Thoracic aorta (tissue), 2 donors: ENCODE measurements at regions not wholly inside any gene's neighbourhood (a gene's known extent, or its start where the extent isn't known, plus 50 kb on each side); places are given as distances from the start of the nearest gene placed in this dataset.

Experiments used
- ATAC-seq: fragments of 150-250 bp; one replicate; pipeline ENCODE4 v1.8.0; 2017; ENCODE audit warnings: low read depth; ENCODE audit not compliant: insufficient number of reproducible peaks, low FRiP score
- DNase-seq: peaks from one replicate; pipeline ENCODE4 v3.0.0-alpha.2; 2020; ENCODE audit warnings: low spot score
- H3K27ac ChIP-seq, 2 donors: fragments of 200-600 bp; sonication (generic); 1 replicate in 1 of 2; 2 replicates in 1 of 2; pipeline ENCODE4 v1.5.1; 2016; ENCODE audit warnings: mild to moderate bottlenecking in 2 of 2, moderate library complexity in 2 of 2
- H3K27me3 ChIP-seq: fragments of 200-600 bp; sonication (generic); replicated peaks from 2 replicates; pipeline ENCODE4 v1.6.0; 2016; ENCODE audit warnings: mild to moderate bottlenecking; ENCODE audit not compliant: insufficient read depth
- H3K36me3 ChIP-seq: fragments of 200-600 bp; sonication (generic); one replicate; pipeline ENCODE4 v1.5.1; 2016
- H3K4me1 ChIP-seq, 2 donors: fragments of 200-600 bp; sonication (generic); 1 replicate in 1 of 2; 2 replicates in 1 of 2; pipeline versions ENCODE4 v1.5.1 to v1.6.0; 2016; ENCODE audit warnings: low read depth in 2 of 2, mild to moderate bottlenecking in 1 of 2; ENCODE audit not compliant: control insufficient read depth in 1 of 2
- H3K4me3 ChIP-seq: fragments of 200-600 bp; sonication (generic); 2 replicates; pipeline ENCODE4 v1.5.1; 2016; ENCODE audit warnings: mild to moderate bottlenecking
- H3K9me3 ChIP-seq: fragments of 200-600 bp; sonication (generic); 2 replicates; pipeline ENCODE4 v1.5.1; 2016
- TF ChIP-seq, protein P1 (sequence below): fragments of 200-600 bp; sonication (generic); IDR thresholded peaks from one replicate; pipeline ENCODE4 v1.5.1; 2019; ENCODE audit warnings: antibody characterized with exemption

DNA sequence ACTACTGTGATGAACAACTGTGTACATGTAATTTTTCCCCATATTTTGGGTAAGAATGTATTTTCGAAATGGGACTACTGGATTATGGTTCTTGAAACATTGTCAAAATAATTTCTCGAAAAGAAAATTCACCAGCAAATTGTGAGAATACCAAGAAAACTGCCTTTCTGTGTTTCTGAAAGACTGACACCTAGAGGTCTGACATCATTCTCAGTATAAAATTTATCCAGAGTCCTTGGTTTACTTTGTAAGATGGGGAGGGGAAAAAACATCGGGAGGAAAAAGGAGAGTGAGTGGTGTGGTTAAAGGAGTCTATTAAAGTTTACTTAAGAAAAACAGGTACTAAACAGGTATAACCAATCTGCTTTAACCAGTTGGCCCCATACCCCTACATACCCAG, 149.2 kb downstream of the CEP120 start:
- H3K4me1 ChIP-seq: peaks cover 12 to 75% of the 10 kb centered on the region in 2 donors
- no peak overlapping the region for H3K4me3 ChIP-seq
- H3K27ac ChIP-seq: peak overlapping the region in 1 of 2 donors; percentile 25
- no peak for DNase-seq
- no peaks in the 10 kb centered on the region for H3K27me3 ChIP-seq
- no peak for ATAC-seq
- TF ChIP-seq, protein P1, sequence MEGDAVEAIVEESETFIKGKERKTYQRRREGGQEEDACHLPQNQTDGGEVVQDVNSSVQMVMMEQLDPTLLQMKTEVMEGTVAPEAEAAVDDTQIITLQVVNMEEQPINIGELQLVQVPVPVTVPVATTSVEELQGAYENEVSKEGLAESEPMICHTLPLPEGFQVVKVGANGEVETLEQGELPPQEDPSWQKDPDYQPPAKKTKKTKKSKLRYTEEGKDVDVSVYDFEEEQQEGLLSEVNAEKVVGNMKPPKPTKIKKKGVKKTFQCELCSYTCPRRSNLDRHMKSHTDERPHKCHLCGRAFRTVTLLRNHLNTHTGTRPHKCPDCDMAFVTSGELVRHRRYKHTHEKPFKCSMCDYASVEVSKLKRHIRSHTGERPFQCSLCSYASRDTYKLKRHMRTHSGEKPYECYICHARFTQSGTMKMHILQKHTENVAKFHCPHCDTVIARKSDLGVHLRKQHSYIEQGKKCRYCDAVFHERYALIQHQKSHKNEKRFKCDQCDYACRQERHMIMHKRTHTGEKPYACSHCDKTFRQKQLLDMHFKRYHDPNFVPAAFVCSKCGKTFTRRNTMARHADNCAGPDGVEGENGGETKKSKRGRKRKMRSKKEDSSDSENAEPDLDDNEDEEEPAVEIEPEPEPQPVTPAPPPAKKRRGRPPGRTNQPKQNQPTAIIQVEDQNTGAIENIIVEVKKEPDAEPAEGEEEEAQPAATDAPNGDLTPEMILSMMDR: peak; percentile 39
- H3K9me3 ChIP-seq: no peaks in the 10 kb centered on the region
- no peaks in the 10 kb centered on the region for H3K36me3 ChIP-seq

- no peak for DNase-seq
- no peak overlapping the region for H3K27ac ChIP-seq
- TF ChIP-seq, protein P1: no peak
- no peaks in the 10 kb centered on the region for H3K36me3 ChIP-seq
- ATAC-seq: no peak
- H3K27me3 ChIP-seq: no peaks in the 10 kb centered on the region
- H3K4me3 ChIP-seq: no peak overlapping the region
- peaks cover 12 to 71% of the 10 kb centered on the region in 2 donors for H3K4me1 ChIP-seq
- no peaks in the 10 kb centered on the region for H3K9me3 ChIP-seq
These were observed 150.1 kb downstream of the CEP120 start for GRCh38 chr5:123273095-123273494.

DNA sequence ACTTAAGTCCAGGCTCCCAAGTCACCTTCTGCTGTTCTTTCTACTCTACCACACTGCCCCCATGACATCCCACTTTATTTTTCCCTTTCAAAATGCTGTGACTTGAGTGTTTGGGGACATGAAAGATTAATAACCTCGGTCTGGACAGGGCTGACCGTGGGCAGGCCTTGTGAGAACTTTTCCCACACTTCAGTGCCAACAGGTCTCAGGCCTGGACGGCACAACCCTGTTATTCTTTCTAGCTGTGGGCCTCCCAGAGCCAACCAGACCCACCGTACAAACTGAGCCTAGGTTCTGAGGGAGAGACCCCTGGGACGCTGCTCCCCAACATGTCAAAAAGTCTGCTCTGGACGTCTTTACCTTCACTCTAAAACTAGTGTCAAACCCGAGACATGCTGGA, 153.4 kb downstream of the CEP120 start:
- no peaks in the 10 kb centered on the region for H3K9me3 ChIP-seq
- H3K27ac ChIP-seq: peak overlapping the region; percentile 86 to 87
- no peak for DNase-seq
- H3K36me3 ChIP-seq: no peaks in the 10 kb centered on the region
- no peak for ATAC-seq
- TF ChIP-seq, protein P1: no peak
- H3K4me1 ChIP-seq: peaks cover 18 to 65% of the 10 kb centered on the region in 2 donors
- peak overlapping the region; percentile 46 for H3K4me3 ChIP-seq
- no peaks in the 10 kb centered on the region for H3K27me3 ChIP-seq

GRCh38 chr5:123269436-123269835, 153.8 kb downstream of the CEP120 start:
- H3K27me3 ChIP-seq: no peaks in the 10 kb centered on the region
- peak overlapping the region; percentile 86 to 87 for H3K27ac ChIP-seq
- DNase-seq (no peak), ATAC-seq (no peak)
- no peaks in the 10 kb centered on the region for H3K36me3 ChIP-seq
- H3K4me3 ChIP-seq: no peak overlapping the region
- no peaks in the 10 kb centered on the region for H3K9me3 ChIP-seq
- peaks cover 21 to 67% of the 10 kb centered on the region in 2 donors for H3K4me1 ChIP-seq
- TF ChIP-seq, protein P1: no peak

DNA sequence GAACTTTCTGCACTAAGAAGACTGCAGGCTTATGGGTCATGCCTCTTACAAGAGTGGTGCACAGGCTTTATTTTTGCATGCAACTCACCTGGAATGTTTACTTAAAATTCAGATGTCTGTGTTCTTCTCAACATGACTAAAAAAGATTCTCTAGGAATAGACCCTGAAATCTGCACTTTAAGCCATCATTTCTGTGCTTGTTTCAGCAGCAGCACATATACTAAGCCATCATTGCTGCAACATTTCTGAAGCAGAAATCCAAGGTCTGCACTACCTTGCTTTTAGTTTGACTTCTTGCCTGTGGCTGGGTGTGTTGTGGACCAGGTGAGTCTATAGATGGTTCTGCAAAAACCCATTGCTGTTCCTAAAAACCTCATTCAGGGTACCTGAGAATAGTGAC, 156.8 kb downstream of the CEP120 start:
- H3K4me3 ChIP-seq: no peak overlapping the region
- ATAC-seq: no peak
- peaks cover 24 to 78% of the 10 kb centered on the region in 2 donors for H3K4me1 ChIP-seq
- no peaks in the 10 kb centered on the region for H3K36me3 ChIP-seq
- H3K9me3 ChIP-seq: no peaks in the 10 kb centered on the region
- H3K27ac ChIP-seq: peak overlapping the region in 1 of 2 donors; percentile 79
- TF ChIP-seq, protein P1: no peak
- no peak for DNase-seq
- H3K27me3 ChIP-seq: no peaks in the 10 kb centered on the region
